ENCODE measurements at regions not wholly inside any gene's neighbourhood (a gene's known extent, or its start where the extent isn't known, plus 50 kb on each side); places are given as distances from the start of the nearest gene placed in this dataset.
A peak's percentile ranks its signal among the peaks of the same experiment; 100 is the strongest.
"Not testable (repeated sequence)": the region's sequence is repeated elsewhere in the genome, so short reads cannot be mapped to it uniquely, and the experiment has no call there.

- peak; percentile 25 for DNase-seq (ENCODE audit: low spot score)
Measured at GRCh38 chr1:65020774-65021173, 54.4 kb upstream of the JAK1 start.

- peak; percentile 24 for DNase-seq (ENCODE audit: low spot score)
Measured at GRCh38 chr1:65021795-65022194, 55.4 kb upstream of the JAK1 start.

GRCh38 chr1:65022216-65022615, 55.9 kb upstream of the JAK1 start:
- no peak for DNase-seq (ENCODE audit: low spot score)

GRCh38 chr1:65025794-65026193, 59.4 kb upstream of the JAK1 start:
- no peak for DNase-seq (ENCODE audit: low spot score)

- DNase-seq (ENCODE audit: low spot score) = no peak
Measured at GRCh38 chr1:65026235-65026634, 59.9 kb upstream of the JAK1 start.

- peak; percentile 26 for DNase-seq (ENCODE audit: low spot score)
Measured at GRCh38 chr1:65027666-65028358, 61.5 kb upstream of the JAK1 start.

- DNase-seq (ENCODE audit: low spot score) = not testable (repeated sequence)
Measured at GRCh38 chr1:65029434-65029833, 63.1 kb upstream of the JAK1 start.

GRCh38 chr1:65034879-65035278, 68.5 kb upstream of the JAK1 start:
- not testable (repeated sequence) for DNase-seq (ENCODE audit: low spot score)

GRCh38 chr1:65036570-65037051, 70.3 kb upstream of the JAK1 start:
- DNase-seq (ENCODE audit: low spot score) = no peak

GRCh38 chr1:65039066-65039465, 72.7 kb upstream of the JAK1 start:
- DNase-seq (ENCODE audit: low spot score) = no peak

GRCh38 chr1:65039508-65039907, 73.2 kb upstream of the JAK1 start:
- no peak for DNase-seq (ENCODE audit: low spot score)

GRCh38 chr1:65042467-65042866, 76.1 kb upstream of the JAK1 start:
- no peak for DNase-seq (ENCODE audit: low spot score)

GRCh38 chr1:65044411-65044810, 78.1 kb upstream of the JAK1 start:
- no peak for DNase-seq (ENCODE audit: low spot score)

GRCh38 chr1:65045022-65045817, 78.9 kb upstream of the JAK1 start:
- no peak for DNase-seq (ENCODE audit: low spot score)

- no peak for DNase-seq (ENCODE audit: low spot score)
Measured at GRCh38 chr1:65048335-65048734, 82.0 kb upstream of the JAK1 start.

GRCh38 chr1:65049941-65050713, 83.8 kb upstream of the JAK1 start:
- DNase-seq (ENCODE audit: low spot score) = no peak

- no peak for DNase-seq (ENCODE audit: low spot score)
Measured at GRCh38 chr1:65050735-65051134, 84.4 kb upstream of the JAK1 start.

GRCh38 chr1:65054481-65054880, 88.1 kb upstream of the JAK1 start:
- no peak for DNase-seq (ENCODE audit: low spot score)

GRCh38 chr1:65055747-65056146, 89.4 kb upstream of the JAK1 start:
- no peak for DNase-seq (ENCODE audit: low spot score)

GRCh38 chr1:65056234-65056633, 89.9 kb upstream of the JAK1 start:
- DNase-seq (ENCODE audit: low spot score) = peak; percentile 43

- no peak for DNase-seq (ENCODE audit: low spot score)
Measured at GRCh38 chr1:65056866-65057265, 90.5 kb upstream of the JAK1 start.

GRCh38 chr1:65059930-65060538, 88.0 kb upstream of the AK4 start:
- DNase-seq (ENCODE audit: low spot score) = no peak

All from Ammon's horn (tissue), 1 donor.